HG03095 (cell line): ENCODE measurements at regions not wholly inside any gene's neighbourhood (a gene's known extent, or its start where the extent isn't known, plus 50 kb on each side); places are given as distances from the start of the nearest gene placed in this dataset.

Experiments used
- ATAC-seq: cut with Tn5 transposase; IDR thresholded peaks from one replicate; pipeline ENCODE4 v1.9.1; 2021; ENCODE audit warnings: moderate library complexity; ENCODE audit not compliant: unreplicated experiment

- ATAC-seq: no peak
These were observed 111.5 kb upstream of the PTCHD1 start for GRCh38 chrX:23223169-23223568.

GRCh38 chrX:23228454-23228853 lies 106.2 kb upstream of the PTCHD1 start:
- no peak for ATAC-seq

DNA sequence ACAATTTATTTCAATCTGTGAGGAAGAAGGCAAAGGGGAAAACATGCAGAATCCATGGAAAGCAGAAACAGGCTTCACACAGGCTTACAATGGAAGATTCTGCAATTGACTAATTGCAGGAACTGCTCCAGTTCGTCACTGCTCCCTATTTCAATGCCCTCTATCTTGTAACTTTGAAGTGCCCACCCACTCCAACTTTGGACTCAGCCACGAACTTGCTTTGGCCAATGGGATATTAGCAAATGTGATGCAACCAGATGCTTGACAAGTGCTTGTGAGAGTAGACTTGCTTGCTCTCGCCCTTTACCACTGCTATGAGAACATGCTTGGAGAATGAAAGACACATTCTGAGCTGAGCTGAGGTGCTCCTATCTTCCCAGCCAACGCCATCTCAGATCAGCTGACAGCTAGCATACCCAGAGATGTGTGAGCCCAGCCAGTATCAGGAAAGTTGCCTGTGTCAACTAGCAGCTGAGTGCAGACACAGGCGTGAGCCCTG lies 105.7 kb upstream of the PTCHD1 start:
- no peak for ATAC-seq

GRCh38 chrX:23235051-23235450 lies 99.6 kb upstream of the PTCHD1 start:
- no peak for ATAC-seq

- no peak for ATAC-seq
These were observed 88.6 kb upstream of the PTCHD1 start for GRCh38 chrX:23246001-23246400.

GRCh38 chrX:23248187-23248586 lies 86.5 kb upstream of the PTCHD1 start:
- no peak for ATAC-seq

DNA sequence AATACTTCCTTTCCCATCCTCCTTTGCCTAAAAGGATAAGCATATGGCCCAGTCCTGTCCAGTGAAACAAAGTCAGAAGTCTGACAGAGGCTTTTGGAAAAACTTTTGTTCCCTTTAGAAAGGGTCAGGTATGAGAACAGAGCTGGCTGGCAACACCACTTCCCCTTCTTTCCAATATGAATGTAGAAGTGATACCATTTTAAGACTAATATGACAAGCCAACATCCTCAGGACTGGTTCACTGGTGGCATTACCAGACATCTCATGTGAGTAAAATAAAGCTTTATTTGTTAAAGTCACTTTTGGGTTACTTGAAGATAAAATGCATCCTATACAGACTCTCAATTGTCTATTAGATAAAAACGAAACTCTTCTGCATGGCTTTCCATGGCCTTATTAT lies 83.6 kb upstream of the PTCHD1 start:
- ATAC-seq: no peak

- ATAC-seq: no peak
These were observed 70.8 kb upstream of the PTCHD1 start for GRCh38 chrX:23263892-23264291.

DNA sequence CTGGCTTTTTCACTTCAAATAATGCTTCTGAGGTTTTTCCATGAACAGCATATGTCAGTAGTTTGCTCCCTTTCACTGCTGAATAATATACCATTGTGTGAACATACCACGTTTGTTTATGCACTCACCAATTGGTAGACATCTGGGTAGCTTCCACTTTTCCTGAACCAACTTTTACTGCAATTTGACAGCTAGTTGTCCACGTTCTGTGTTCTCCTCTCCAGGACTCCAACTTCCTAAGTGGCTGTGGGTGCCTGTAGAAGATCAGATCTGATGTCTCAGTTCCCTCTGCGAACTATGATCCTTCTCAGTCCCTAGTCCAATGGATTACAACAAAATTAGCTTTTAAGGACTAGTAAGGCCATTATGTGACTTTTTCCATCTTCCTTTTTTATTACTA lies 64.7 kb upstream of the PTCHD1 start:
- ATAC-seq: no peak

DNA sequence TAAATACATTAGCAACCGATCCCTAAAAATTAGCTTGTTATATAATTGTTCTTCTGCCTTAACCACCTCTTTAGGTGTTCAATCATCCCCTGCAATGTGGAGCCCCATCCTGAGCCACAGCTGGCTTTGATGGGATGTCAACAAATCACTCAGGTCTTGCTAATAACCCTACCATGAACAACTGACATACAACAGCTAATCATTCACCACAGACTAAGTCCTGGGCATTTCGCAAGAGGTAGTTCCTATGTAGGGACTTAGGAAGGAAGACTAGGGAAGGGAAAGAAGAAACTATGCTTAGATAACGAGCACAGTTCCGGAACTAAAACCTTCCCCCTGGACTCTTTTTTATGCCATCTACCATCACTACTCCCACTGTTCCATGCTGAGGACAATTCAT lies 63.6 kb upstream of the PTCHD1 start:
- no peak for ATAC-seq

DNA sequence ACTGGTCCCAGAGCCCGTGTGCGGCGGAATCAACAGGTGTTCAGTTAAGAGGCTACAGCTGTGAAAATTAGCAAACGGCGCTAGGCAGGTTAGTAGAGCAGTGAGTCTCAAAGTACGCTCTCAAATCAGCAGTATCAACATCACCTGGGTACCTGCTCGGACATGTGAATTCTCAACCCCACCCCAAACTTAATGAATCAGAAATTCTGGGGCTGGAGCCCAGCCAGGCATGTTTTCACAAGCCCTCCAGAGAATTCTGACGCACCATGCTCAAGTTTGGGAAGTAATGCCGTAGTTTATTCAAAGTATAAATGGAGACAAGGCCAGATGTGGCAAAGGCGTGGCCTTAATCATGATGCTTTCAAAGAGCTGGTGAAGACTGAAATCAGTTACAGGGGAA lies 58.2 kb upstream of the PTCHD1 start:
- ATAC-seq: no peak
